Gastroesophageal sphincter (tissue), 3 donors: ENCODE measurements at regions not wholly inside any gene's neighbourhood (a gene's known extent, or its start where the extent isn't known, plus 50 kb on each side); places are given as distances from the start of the nearest gene placed in this dataset.

Experiments used
- EP300 ChIP-seq: sonication (generic); formaldehyde crosslinking; IDR thresholded peaks from one replicate; pipeline ENCODE4 v1.6.1; 2017; ENCODE audit warnings: antibody characterized with exemption, mild to moderate bottlenecking
- POLR2A ChIP-seq, 2 donors: fragments of 450-650 bp; IDR thresholded peaks; one replicate each; pipeline ENCODE4 v1.6.1; 2017; ENCODE audit warnings: antibody characterized with exemption in 2 of 2, mild to moderate bottlenecking in 2 of 2, moderate library complexity in 1 of 2
- POLR2AphosphoS5 ChIP-seq: sonication (generic); formaldehyde crosslinking; IDR thresholded peaks from one replicate; pipeline ENCODE4 v1.6.1; 2017; ENCODE audit warnings: antibody characterized with exemption
- TF ChIP-seq, protein P1 (sequence below), 4 experiments: fragments of 200-600 bp in 2 of 4; fragments of 450-650 bp in 2 of 4; sonication (generic) in 1 of 4; IDR thresholded peaks; one replicate each; pipeline ENCODE4 v1.5.1; 2017 to 2019; ENCODE audit warnings: antibody characterized with exemption in 4 of 4, mild to moderate bottlenecking in 2 of 4, moderate library complexity in 2 of 4

DNA sequence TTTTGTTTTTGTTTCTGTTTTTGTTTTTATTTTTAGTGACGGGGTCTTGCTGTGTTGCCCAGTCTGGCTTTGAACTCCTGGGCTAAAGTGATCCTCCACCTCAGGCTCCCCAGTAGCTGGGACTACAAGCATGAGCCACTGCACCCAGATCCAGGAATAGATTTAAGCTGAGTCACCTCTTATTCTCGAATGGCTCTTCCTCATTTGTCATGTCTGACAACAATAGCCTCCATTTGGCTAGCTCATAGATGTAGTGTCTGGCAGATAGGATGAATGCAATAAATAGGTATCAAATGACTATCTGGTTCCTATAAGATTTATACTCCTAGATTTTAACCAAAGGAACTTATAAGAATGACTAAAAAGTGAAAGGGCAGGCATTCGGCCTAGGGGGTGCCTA lies 172.9 kb downstream of the TMEM26 start:
- no peak for TF ChIP-seq POLR2A (IDR thresholded peaks at IDR 0.05)
- TF ChIP-seq, protein P1, sequence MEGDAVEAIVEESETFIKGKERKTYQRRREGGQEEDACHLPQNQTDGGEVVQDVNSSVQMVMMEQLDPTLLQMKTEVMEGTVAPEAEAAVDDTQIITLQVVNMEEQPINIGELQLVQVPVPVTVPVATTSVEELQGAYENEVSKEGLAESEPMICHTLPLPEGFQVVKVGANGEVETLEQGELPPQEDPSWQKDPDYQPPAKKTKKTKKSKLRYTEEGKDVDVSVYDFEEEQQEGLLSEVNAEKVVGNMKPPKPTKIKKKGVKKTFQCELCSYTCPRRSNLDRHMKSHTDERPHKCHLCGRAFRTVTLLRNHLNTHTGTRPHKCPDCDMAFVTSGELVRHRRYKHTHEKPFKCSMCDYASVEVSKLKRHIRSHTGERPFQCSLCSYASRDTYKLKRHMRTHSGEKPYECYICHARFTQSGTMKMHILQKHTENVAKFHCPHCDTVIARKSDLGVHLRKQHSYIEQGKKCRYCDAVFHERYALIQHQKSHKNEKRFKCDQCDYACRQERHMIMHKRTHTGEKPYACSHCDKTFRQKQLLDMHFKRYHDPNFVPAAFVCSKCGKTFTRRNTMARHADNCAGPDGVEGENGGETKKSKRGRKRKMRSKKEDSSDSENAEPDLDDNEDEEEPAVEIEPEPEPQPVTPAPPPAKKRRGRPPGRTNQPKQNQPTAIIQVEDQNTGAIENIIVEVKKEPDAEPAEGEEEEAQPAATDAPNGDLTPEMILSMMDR (IDR thresholded peaks at IDR 0.05), result no peak
- no peak for TF ChIP-seq POLR2AphosphoS5
- TF ChIP-seq EP300, result no peak
